Stomach smooth muscle (tissue), 2 donors: ENCODE measurements at regions not wholly inside any gene's neighbourhood (a gene's known extent, or its start where the extent isn't known, plus 50 kb on each side); places are given as distances from the start of the nearest gene placed in this dataset.

Experiments used
- H3K27ac ChIP-seq: one replicate; pipeline ENCODE4 v1.7.0; 2013; ENCODE audit warnings: mild to moderate bottlenecking, low read length, inconsistent platforms
- H3K27me3 ChIP-seq, 2 donors: one replicate each; pipeline ENCODE4 v1.7.0; 2013; ENCODE audit warnings: low read length in 2 of 2; ENCODE audit not compliant: insufficient read depth in 2 of 2, control insufficient read depth in 1 of 2
- H3K36me3 ChIP-seq, 2 donors: one replicate each; pipeline ENCODE4 v1.7.0; 2013; ENCODE audit warnings: low read length in 2 of 2; ENCODE audit not compliant: control insufficient read depth in 2 of 2, insufficient read depth in 2 of 2
- H3K4me1 ChIP-seq: one replicate; pipeline ENCODE4 v1.7.0; 2013; ENCODE audit warnings: low read length; ENCODE audit not compliant: control insufficient read depth, insufficient read depth
- H3K4me3 ChIP-seq, 2 donors: one replicate each; pipeline ENCODE4 v1.7.0; 2013; ENCODE audit warnings: low read length in 2 of 2
- H3K9ac ChIP-seq, 2 donors: one replicate each; pipeline ENCODE4 v1.7.0; 2013; ENCODE audit warnings: low read length in 2 of 2, mild to moderate bottlenecking in 1 of 2
- H3K9me3 ChIP-seq, 2 donors: one replicate each; pipeline ENCODE4 v1.7.0; 2013; ENCODE audit warnings: low read length in 2 of 2; ENCODE audit not compliant: control insufficient read depth in 2 of 2
- donor health status: healthy.
- donor health status: Pancreatic carcinoma.

GRCh38 chr7:110521357-110521911 lies 569.5 kb upstream of the LRRN3 start:
- no peaks in the 10 kb centered on the region for H3K27me3 ChIP-seq
- no peaks in the 10 kb centered on the region for H3K36me3 ChIP-seq
- no peak overlapping the region for H3K4me3 ChIP-seq
- H3K9me3 ChIP-seq, result no peaks in the 10 kb centered on the region
- no peak overlapping the region for H3K27ac ChIP-seq
- no peaks in the 10 kb centered on the region for H3K4me1 ChIP-seq
- H3K9ac ChIP-seq, result no peak overlapping the region

DNA sequence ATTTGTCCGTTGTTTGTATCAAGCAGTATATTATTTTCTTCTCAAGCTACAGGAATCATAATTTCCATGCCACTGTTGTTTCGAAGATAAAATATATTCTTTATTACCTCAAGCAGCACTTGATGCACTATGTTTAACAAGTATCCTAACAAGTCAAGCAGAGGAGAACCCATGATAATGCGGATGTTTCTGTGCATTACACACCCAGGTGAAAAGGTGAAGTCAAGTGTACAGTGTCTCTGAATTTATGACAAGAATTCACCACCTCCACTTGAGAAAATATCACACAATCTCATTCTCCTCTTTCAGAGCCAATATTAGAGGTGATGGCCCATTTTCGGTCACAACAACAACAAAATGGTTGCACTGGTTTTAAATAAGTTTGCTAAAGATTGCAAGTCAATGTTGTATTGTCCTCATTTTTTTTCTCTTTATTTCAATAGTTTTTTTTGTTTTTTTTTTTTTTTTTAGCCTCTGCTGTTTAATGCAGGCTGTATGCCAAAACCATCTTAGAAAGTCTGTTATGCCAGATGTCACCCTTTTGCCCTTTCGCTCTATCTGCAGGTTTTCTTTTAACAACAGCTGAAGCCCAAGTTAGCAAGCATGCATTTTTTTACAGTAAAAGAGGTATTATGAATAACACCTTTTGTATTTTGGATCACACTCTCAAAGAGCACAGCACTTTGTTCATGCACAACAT lies 568.7 kb upstream of the LRRN3 start:
- no peaks in the 10 kb centered on the region for H3K4me1 ChIP-seq
- H3K27me3 ChIP-seq, result no peaks in the 10 kb centered on the region
- H3K4me3 ChIP-seq, result no peak overlapping the region
- no peak overlapping the region for H3K9ac ChIP-seq
- no peaks in the 10 kb centered on the region for H3K36me3 ChIP-seq
- H3K27ac ChIP-seq, result no peak overlapping the region
- H3K9me3 ChIP-seq, result no peaks in the 10 kb centered on the region

GRCh38 chr7:110522761-110523200 lies 568.1 kb upstream of the LRRN3 start:
- Histone ChIP-seq H3K36me3 (no peaks in the 10 kb centered on the region), H3K4me1 (no peaks in the 10 kb centered on the region), H3K27ac (no peak overlapping the region), H3K9me3 (no peaks in the 10 kb centered on the region), H3K4me3 (no peak overlapping the region), H3K9ac (no peak overlapping the region), H3K27me3 (no peaks in the 10 kb centered on the region)

GRCh38 chr7:110529175-110529574 lies 561.8 kb upstream of the LRRN3 start:
- H3K36me3 ChIP-seq, result no peaks in the 10 kb centered on the region
- no peaks in the 10 kb centered on the region for H3K4me1 ChIP-seq
- H3K9ac ChIP-seq, result no peak overlapping the region

DNA sequence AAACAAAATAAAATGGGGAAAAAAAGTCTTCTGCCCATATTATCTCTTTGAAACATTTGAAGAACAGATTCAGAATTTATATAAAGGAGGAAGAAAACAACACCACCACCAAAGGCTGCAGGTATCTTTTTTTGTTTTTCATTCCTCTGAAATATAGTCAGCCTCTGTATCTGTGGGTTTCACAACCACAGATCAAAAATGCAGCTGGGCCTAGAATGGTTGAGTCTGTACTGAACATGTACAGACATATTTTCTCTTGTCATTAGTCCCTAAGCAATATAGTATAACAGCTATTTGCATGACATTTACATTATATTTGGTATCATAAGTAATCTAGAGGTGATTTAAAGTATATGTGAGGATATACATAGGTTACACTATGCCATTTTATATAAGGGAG lies 559.7 kb upstream of the LRRN3 start:
- no peak overlapping the region for H3K9ac ChIP-seq
- H3K27me3 ChIP-seq, result no peaks in the 10 kb centered on the region
- no peaks in the 10 kb centered on the region for H3K9me3 ChIP-seq
- H3K4me3 ChIP-seq, result no peak overlapping the region
- no peaks in the 10 kb centered on the region for H3K36me3 ChIP-seq
- no peak overlapping the region for H3K27ac ChIP-seq
- no peaks in the 10 kb centered on the region for H3K4me1 ChIP-seq

More at GRCh38 chr7:110529175-110529574, 561.8 kb upstream of the LRRN3 start:
- H3K27me3 ChIP-seq, result no peaks in the 10 kb centered on the region
- no peak overlapping the region for H3K4me3 ChIP-seq
- no peaks in the 10 kb centered on the region for H3K9me3 ChIP-seq
- no peak overlapping the region for H3K27ac ChIP-seq

DNA sequence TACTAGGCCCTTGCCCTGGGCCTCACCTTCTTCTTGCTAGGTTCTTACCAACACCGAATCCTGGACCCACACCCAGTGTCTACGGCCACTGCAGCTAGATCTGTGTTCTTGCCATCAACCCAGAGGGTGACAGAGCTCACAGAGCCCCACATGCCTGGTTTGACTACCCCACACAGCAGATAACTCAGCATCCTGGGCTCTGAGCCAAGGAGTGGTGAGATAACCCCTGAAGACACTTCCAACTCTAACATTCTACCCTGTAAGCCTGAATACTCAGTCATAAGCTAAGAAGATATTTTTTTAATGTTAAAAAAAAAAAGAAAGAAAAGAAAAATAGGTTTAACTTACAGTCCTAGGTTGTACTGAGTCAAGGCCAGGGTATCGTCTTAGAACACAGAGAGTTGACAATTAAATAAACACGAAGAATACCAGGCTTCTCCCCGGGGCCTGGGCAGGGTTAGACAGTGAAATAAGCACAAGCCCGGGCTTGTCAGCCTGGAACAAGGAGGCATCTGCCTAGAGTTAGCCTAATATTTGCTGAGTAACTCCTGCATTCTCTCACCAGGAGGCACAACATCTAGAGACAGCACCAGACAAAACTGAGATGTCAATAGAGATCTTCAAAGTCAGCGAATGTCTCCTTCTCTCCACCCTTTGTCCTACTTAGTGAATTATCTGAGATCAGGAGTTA lies 556.5 kb upstream of the LRRN3 start:
- Histone ChIP-seq H3K4me1 (no peaks in the 10 kb centered on the region), H3K9me3 (no peaks in the 10 kb centered on the region), H3K27ac (no peak overlapping the region), H3K36me3 (no peaks in the 10 kb centered on the region), H3K4me3 (no peak overlapping the region), H3K27me3 (no peaks in the 10 kb centered on the region), H3K9ac (no peak overlapping the region)

DNA sequence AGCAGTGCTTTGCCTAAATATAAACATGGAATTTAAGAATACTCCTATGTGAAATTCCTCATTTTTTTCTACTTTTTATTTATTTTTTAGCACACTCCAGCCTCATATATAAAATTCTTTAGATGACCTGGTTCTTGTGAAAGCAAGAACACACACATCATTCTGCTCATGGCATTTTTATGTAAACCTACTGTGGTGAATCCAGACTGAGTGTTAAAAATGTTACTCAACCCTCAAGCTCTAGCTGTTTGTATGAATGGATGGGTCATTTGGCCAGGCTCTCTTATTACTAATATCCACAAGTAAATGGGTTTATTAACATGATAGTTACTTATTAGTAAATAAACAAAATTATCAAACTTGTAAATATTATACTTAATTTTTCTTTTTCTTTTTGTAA lies 551.7 kb upstream of the LRRN3 start:
- no peak overlapping the region for H3K27ac ChIP-seq
- H3K36me3 ChIP-seq, result no peaks in the 10 kb centered on the region
- no peak overlapping the region for H3K4me3 ChIP-seq
- H3K4me1 ChIP-seq, result no peaks in the 10 kb centered on the region
- H3K9ac ChIP-seq, result no peak overlapping the region
- no peaks in the 10 kb centered on the region for H3K9me3 ChIP-seq
- no peaks in the 10 kb centered on the region for H3K27me3 ChIP-seq

DNA sequence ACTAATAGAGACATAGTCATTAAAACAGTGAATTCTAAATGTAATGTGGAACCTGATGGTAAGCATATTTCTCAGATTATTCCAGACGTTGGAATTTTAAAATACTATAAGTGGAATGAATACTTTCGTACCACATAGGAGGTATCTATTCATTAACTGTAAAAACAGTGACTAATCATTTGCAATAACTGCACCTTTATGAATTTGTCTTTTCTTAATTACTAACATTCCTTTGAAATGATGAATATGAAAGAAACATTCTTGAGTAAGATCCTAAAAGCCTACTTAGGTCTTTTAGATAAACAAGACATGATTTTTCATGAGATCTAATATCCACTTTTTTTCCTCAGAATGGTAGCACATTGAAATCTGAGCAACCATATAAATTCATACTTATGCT lies 549.0 kb upstream of the LRRN3 start:
- H3K4me1 ChIP-seq, result no peaks in the 10 kb centered on the region
- no peak overlapping the region for H3K27ac ChIP-seq
- H3K4me3 ChIP-seq, result no peak overlapping the region
- no peak overlapping the region for H3K9ac ChIP-seq
- H3K27me3 ChIP-seq, result no peaks in the 10 kb centered on the region
- no peaks in the 10 kb centered on the region for H3K9me3 ChIP-seq
- H3K36me3 ChIP-seq, result no peaks in the 10 kb centered on the region

- Histone ChIP-seq H3K36me3 (no peaks in the 10 kb centered on the region), H3K27ac (no peak overlapping the region), H3K9me3 (no peaks in the 10 kb centered on the region), H3K4me1 (no peaks in the 10 kb centered on the region), H3K27me3 (no peaks in the 10 kb centered on the region), H3K4me3 (no peak overlapping the region), H3K9ac (no peak overlapping the region)
These were observed 546.7 kb upstream of the LRRN3 start for GRCh38 chr7:110544194-110544593.

GRCh38 chr7:110548372-110548771 lies 542.6 kb upstream of the LRRN3 start:
- Histone ChIP-seq H3K4me3 (no peak overlapping the region), H3K9ac (no peak overlapping the region), H3K27me3 (no peaks in the 10 kb centered on the region), H3K9me3 (peaks cover 0 to 4% of the 10 kb centered on the region in 2 donors), H3K36me3 (no peaks in the 10 kb centered on the region), H3K4me1 (no peaks in the 10 kb centered on the region), H3K27ac (no peak overlapping the region)

GRCh38 chr7:110557136-110557535 lies 533.8 kb upstream of the LRRN3 start:
- Histone ChIP-seq H3K4me1 (no peaks in the 10 kb centered on the region), H3K27me3 (no peaks in the 10 kb centered on the region), H3K36me3 (no peaks in the 10 kb centered on the region), H3K4me3 (no peak overlapping the region), H3K27ac (no peak overlapping the region), H3K9me3 (peaks cover 0 to 6% of the 10 kb centered on the region in 2 donors), H3K9ac (no peak overlapping the region)
